NCI-H128 (cell line): ENCODE measurements at regions not wholly inside any gene's neighbourhood (a gene's known extent, or its start where the extent isn't known, plus 50 kb on each side); places are given as distances from the start of the nearest gene placed in this dataset.
"Not testable (repeated sequence)": the region's sequence is repeated elsewhere in the genome, so short reads cannot be mapped to it uniquely, and the experiment has no call there.

Experiments used
- DNase-seq: peaks from one replicate; lab custom pipeline; 2025; ENCODE audit not compliant: unreplicated experiment; lab: John Stamatoyannopoulos, UW

DNA sequence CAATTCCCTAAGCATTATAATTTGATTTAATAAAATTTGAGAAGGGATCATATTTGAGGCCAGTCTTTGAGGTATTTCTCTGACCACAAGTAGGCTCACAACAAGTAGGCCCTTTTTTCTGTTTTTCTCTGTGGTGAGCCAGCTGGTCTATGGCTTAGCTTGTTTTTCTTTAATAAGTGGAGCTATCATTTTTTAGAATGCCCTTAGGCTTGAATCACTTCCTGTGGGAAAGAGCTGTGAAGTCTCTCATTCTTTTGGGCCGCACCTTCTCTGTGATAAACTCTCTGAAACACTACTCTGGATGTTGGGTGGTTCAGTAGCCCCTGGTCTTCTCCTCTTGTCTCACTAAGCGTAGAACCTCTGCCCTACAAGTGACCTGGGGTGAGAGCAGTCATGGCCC, 235.9 kb downstream of the SUCLG1 start:
- no peak for DNase-seq

DNA sequence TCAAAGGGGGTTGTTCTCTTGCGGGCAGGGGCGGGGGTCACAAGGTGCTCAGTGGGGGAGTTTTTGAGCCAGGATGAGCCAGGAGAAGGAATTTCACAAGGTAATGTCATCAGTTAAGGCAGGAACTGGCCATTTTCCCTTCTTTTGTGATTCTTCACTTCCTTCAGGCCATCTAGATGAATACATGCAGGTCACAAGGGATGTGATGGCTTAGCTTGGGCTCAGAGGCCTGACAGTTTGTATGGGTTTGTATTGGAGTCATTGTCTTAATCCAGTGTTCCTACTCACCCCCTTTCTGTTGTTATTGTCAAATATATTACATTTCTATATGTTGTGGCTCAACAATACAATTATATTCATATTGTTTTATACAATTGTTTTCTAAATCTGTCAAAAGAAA, 238.0 kb downstream of the SUCLG1 start:
- not testable (repeated sequence) for DNase-seq

DNA sequence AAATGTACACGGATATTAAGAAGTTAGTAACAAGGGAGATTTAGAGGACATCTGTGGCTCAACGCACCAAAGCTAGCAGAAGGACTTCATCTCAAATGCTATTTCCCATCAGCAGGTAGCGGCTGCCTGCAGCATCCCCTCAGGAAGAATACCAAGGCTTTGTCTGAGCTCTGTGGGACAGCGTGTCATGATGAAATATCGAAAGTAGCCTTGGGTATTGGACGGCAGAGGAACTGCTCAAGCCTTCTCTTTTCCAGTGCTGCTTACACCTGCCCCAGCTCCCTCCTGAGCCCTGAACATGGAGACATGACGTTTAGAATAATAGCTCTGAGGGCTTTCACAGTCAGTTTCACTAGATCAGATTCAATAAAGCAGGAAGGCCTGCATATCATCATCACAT, 241.6 kb downstream of the SUCLG1 start:
- DNase-seq: no peak

DNA sequence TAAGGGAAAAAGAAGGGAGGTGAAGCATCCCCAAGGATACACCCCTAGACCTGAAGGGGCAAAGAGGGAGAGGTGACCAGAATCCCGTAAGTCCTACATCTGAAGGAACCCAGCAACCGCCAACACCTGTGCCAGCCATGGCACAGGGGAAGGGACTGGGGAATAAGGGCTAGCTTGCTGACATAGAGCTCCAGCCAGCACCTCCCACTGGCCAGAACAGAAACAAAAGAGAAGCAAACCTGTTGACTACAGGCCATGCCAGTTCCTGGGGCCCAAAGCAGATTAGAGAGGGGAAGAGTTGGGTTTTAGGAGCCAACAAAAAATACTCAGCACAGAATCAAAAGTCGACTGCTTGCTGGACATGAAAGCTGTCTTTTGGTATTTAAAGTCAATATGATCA, 244.6 kb downstream of the SUCLG1 start:
- DNase-seq: no peak

DNA sequence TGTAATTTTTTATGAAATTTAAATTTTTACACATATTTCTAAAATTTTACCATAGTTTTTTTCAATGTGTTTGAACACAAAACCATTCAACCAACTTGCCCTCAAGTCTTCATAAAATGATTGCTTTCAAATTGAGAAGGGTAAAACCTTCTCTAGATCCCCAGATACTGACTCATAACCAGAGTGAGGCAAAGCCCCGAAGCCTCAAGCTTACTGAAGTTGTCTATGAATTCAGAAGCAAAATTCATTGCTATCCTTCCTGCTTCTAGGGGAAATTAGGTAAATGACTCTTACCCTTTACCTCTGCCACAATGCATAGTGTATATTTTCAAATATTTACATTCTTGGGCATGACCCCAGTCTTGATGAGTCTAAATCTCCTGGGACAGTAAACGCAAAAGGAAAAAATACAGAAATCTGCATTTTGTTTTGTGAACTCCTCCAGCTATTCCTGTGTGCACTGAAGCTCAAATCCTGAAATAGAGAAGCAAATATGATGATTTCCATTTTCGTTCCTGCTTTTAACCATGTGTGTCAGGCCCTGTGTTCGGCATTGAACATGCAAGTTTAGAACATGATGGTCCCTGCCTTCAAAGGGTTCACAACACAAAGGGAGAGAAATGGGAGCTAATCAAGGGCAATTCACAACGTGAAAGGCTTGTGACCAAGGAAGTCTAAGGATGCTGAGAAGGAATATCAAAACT, 246.3 kb downstream of the SUCLG1 start:
- DNase-seq: no peak

DNA sequence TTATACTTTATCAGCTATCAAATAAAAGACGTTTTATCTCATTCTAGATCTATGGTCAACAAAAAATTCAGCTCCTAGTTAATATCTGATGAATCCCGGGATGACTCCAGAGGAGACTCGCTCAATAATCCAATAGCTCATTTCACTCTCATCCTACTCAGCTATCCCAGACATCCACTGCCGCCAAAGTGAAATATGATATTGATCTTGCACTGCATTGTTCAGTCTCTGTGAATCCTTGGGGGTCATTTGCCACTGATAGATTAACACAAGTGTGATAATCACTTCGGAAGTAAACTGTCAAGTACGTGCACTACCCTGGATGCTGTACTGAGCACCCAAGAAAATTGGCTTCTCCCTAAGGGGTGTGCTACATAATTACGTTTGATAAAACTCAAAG, 249.1 kb downstream of the SUCLG1 start:
- no peak for DNase-seq

DNA sequence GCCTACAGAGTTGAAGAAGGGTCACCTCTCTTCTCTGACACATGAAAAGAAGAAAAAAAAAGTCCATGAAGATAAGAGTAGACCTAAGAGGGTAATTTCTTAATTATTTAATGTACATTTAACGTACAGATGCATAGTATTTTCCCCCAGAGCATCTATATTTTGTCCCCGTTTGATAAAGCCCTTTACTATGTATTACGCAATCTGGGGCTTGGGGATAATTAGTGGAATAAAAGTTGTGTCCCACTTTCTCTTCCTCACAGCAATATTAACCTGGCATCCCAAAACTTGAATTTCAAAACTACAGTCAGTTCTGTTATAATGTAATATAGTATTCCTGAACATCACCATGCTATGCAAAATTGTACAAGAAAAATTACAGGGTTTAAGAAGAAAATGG, 254.1 kb downstream of the SUCLG1 start:
- DNase-seq: no peak

DNA sequence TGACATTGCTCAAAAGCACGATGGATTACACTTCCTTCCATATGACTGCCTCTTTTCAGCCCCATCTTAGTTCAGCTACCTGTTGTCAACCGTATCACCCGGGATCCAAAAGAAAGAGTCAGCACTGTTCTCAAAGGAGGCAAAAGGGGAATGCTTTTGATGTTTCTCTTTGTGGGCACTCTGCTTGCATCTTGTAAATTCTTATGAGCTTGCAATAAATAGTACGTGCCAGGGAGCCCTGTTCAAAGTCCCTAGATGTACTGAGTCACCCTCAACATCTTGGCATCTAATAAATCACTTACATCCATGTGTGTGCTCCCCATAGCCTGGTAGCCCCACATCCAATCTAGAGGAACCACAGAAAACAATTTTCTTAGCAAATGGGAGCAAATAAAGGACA, 256.9 kb downstream of the SUCLG1 start:
- DNase-seq: no peak

DNA sequence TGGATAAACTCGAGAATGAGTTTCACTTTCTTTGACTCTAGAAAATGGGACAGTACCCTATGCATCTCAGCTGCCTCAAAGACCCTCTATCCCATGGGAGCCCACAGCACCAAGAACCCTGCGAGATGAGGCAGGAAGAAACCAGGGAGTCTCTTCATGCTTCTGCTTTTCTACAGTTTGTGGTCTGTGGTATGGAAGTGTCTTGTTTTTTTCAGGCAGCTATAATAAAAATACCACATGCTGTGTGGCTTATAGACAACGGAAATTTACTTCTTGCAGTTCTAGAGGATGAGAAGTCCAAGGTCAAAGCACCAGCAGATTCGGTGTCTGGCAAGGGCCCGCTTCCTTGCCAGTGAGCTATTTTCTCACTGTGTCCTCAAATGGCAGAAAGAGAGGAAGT, 257.9 kb downstream of the SUCLG1 start:
- DNase-seq: no peak

DNA sequence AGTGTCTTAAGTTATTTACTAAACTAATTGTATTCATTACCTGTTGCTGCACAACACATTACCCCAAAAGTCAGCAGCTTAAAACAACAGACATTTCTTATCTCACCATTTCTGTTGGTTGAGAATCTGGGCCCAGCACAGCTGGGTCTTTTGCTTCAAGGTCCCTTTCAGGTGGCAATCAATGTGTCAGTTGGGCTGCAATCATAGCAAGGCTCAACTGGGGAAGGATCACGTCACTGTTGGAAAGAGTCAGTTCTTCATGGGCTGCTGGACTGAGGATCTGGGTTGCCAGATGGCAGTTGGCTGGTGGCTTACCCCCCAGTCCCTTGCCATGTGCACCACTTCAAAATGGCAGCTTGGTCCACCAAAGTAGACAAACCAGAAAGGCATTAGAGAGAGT, 261.2 kb downstream of the SUCLG1 start:
- DNase-seq: no peak

DNA sequence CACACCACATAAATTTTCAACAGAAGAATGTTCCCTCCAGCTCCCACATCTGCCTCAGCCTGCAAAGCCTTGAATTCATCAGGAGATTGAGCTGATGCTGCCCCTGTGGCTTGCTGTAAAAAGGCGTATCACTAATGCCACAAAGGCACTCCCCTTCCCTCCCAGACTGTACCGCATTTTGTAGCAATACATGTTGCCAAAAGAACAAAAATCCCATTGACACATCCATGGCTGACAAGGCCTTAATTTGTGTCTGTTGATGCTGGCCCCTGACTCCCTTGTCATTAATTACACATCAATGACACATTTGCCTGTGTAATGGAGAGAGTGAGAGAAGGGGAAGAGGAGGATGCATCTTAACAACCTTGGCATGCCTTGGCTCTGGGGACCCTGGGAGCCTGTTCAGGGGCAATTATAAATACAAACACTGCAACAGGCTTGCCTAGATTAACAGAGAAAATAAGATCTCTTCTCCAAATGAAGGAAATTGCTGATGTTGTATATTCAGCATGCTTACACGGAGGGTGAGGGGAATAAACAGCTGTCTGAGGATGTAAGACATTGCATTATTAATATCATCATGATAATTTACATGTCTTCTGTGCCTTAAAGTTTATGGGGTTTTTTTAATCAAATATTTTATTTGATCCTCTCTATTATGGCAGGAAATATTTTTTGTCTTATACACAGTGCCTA, 264.0 kb downstream of the SUCLG1 start:
- no peak for DNase-seq

DNA sequence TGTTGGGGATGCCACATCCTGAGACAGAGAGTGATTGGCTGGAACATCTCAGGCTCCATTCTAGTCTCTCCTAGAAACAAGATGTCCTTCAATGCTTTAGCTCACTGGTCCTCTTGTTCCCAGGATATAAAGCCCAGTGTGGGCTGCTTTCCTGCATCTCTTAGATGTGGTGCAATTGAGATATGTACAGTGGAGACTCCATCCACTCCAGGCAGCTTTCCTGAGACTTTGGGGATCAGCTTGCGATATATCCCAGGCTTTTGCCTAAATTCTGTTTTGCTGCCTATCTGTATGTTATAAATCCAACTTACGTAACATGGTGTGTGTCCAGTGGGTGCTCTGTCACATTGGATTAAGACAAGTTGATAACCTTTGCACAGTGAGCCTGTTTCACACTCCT, 264.9 kb downstream of the SUCLG1 start:
- no peak for DNase-seq

DNA sequence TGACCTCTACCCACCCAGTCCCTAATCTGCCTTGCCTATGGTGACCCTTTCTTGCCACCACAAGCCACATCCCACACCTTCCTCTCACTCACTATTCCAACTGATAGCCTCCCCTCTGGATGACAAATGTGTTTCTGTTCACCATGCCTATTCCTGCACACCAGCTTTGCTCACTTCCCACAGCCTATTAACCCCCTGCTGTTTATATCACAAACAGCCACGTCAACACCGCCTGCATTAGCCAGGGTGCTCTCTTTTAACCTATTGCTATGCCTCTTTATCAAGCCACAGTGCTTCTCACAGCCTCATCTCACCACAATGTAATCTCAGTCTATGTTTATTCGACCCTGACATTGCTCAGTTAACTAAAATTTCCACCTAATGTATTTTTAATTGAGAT, 271.8 kb downstream of the SUCLG1 start:
- DNase-seq: no peak

DNA sequence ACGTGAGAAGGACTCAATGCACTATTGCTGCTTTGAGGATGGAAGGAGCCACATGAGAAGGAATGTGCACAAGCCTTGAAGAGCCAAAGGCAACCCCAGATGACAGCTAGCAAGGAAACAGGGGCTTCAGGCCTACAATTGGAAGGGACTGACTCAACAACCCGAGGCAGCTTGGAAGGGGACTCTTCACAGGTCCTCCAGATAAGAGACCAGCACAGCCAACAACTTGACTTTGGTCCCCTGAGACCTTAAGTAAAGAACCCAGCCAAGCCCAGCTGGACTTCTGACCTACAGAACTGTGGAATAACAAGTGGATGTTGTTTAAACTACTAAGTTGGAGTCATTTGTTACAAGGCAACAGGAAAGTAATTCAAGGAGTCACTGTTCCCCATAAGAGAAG, 277.2 kb downstream of the SUCLG1 start:
- no peak for DNase-seq

DNA sequence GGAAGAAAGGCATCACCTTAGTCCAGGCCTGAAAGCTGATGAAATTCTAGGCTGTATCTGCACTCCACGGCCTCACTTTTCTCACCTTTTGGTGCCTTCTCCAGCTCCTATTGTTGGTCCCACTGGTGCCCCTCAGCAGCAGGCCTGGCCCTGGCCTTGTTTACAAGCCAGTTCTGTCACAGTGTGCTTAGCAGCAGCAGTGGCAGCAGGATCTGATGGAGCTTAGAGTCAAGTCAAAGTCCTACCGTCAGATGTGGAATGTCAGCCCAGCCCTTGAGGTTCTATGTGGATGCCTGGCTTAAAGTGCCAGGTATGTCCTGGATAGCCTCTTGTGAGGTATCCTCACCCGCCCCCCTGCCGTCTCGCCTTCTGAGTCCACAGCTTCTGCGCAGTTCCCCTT, 281.3 kb downstream of the SUCLG1 start:
- no peak for DNase-seq

DNA sequence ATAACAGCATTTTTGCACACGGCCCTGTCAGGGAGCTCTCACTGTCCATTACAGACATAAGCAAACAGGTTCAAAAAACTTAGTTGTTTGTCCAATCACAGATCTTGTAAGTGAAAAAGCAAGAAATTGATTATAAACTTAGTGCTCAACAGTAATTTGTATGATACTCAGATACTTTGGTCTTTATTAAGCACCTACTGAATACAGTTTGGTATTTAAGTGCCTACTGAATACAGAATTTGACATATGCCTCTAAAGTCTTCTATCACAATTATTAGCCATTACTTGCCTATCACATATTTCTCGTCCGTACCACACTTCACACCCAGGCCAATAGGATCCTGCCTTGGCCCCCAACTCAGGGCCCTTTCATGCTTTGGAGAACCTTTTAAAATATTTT, 283.1 kb downstream of the SUCLG1 start:
- DNase-seq: no peak

DNA sequence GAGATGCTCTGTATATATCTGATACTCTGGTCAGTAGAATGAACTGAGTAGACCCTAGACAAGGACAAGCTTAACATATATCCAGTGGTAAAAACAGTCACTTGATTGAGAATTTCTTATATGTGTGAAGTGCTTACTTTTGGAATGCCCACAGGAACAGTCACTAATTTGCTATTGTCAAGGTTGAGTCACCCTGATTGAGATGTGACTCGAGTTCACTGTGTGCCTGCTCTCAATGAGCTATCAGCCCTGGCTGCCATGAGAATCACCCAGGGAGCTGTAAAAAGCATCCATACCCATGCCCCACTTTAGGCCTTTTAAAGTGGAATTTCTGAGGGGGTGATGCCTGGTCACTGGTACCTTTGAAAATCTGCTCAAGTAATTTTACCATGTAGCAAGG, 283.7 kb downstream of the SUCLG1 start:
- DNase-seq: no peak

DNA sequence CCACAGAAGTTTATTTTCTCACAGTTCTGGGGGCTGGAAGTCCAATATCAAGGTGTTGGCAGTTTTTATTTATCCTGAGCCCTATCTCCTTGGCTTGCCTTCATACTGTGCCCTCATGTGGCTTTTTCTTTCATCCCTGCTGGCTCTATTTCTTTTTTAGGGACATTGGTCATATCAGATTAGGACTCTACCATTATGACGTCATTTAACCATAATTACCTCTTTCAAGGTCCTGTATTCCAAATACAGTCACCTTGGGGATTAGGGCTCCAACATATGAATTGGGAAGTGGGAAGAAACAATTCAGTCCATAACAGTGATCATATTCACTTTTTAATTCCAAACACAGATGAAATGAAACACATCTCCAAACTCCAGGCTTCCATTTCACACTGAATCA, 286.0 kb downstream of the SUCLG1 start:
- DNase-seq: no peak

DNA sequence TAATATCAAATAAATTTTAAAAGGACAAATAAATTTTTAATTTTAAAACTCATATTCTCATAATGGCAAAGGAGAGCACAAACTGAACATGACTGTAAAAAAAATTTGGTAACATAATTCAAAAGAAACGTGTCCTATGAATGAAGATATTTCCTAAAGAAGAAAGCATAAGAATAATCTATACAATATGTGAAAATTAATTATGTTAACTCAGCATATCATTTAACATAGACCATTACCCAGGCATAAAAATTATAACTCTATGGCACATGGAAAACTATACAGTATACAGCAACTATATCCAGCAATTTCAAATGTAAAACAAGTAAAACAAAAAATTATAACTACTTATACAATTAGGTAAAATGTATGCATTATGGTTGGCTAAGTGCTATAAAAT, 288.1 kb downstream of the SUCLG1 start:
- DNase-seq: no peak

DNA sequence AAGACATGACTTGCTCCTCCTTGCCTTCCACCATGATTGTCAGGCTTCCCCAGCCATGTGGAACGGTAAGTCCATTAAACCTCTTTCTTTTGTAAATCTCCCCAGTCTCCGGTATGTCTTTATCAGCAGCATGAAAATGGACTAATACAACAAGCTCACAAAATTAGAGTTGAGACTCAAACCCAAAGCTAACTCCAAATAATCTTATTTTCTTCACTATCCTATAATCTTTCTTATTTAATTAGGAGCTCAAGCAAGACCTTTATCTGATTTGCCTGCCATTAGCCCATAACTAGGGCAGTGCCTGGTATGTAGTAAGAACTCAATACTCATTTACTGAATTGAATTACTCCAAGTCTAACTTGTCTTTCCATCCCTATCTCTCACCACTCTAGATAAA, 289.2 kb downstream of the SUCLG1 start:
- DNase-seq: no peak

DNA sequence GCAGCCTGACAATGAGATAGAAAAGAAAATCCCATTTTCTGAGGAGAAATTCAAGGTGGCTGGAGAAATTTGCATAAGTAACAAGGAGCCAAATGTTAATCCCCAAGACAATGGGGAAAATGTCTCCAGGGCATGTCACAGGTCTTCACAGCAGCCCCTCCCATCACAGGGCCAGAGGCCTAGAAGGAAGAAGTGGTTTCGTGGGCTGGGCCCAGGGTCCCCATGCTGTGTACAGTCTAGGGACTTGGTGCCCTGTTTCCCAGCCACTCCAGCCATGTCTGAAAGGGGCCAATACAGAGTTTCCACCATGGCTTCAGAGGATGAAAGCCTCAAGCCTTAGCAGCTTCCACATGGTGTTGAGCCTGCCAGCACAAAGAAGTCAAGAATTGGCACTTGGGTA, 290.5 kb downstream of the SUCLG1 start:
- not testable (repeated sequence) for DNase-seq

DNA sequence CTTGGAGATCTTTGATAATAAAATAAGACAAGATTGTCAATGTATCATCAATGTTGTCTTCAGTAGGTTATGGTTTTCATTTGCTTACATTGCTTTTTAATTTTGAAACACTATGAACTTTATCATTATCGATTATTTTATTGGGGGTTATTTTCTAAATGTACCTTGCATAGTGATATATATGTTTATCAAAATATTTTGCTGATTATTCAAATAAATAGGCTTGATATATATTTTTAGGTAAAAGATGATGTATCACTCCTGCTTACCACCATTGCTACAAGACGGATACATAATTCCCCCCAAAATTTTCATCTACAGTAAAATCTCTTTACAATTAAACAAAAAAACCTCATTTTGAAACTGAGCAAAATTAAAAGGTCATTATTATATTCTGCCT, 293.8 kb downstream of the SUCLG1 start:
- DNase-seq: no peak

DNA sequence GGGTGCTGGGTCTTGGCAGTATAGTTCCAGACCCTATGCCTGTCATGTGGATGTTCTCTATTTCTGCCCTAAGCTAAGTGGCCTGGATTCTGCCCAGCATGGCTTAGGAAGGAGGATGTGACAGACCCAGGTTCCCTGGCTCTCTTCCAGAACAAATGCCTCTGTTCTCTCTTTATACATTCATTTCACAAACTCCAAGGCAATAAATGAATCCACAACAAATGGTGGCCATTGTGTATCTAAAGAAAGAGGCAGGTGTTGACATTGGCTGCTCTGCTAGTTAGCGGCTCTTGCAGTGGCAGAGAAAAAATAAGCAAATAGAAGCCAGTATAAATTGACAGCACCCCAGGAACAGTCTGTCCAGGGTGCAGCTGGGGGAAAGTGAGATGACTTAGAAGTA, 298.6 kb downstream of the SUCLG1 start:
- peak; percentile 9 for DNase-seq
